Transverse colon (tissue), 4 donors: ENCODE measurements at regions not wholly inside any gene's neighbourhood (a gene's known extent, or its start where the extent isn't known, plus 50 kb on each side); places are given as distances from the start of the nearest gene placed in this dataset.

Source experiments
- EP300 ChIP-seq: sonication (generic); formaldehyde crosslinking; IDR thresholded peaks from one replicate; pipeline ENCODE4 v1.6.1; 2017; ENCODE audit warnings: antibody characterized with exemption, low read depth
- POLR2A ChIP-seq: fragments of 450-650 bp; IDR thresholded peaks from one replicate; pipeline ENCODE4 v1.6.1; 2016; ENCODE audit warnings: antibody characterized with exemption, mild to moderate bottlenecking, moderate library complexity
- POLR2AphosphoS5 ChIP-seq, 3 donors: sonication (generic); formaldehyde crosslinking; IDR thresholded peaks; one replicate each; pipeline ENCODE4 v1.6.1; 2016; ENCODE audit warnings: antibody characterized with exemption in 3 of 3
- TF ChIP-seq, protein P1 (sequence below), 5 experiments: fragments of 200-600 bp in 3 of 5; fragments of 450-650 bp in 2 of 5; sonication (generic) in 3 of 5; IDR thresholded peaks; 1 replicate in 2 of 5; 2 replicates in 3 of 5; pipeline ENCODE4 v1.5.1; 2016 to 2017; ENCODE audit warnings: antibody characterized with exemption in 5 of 5, inconsistent platforms in 3 of 5, mild to moderate bottlenecking in 2 of 5, moderate library complexity in 1 of 5

DNA sequence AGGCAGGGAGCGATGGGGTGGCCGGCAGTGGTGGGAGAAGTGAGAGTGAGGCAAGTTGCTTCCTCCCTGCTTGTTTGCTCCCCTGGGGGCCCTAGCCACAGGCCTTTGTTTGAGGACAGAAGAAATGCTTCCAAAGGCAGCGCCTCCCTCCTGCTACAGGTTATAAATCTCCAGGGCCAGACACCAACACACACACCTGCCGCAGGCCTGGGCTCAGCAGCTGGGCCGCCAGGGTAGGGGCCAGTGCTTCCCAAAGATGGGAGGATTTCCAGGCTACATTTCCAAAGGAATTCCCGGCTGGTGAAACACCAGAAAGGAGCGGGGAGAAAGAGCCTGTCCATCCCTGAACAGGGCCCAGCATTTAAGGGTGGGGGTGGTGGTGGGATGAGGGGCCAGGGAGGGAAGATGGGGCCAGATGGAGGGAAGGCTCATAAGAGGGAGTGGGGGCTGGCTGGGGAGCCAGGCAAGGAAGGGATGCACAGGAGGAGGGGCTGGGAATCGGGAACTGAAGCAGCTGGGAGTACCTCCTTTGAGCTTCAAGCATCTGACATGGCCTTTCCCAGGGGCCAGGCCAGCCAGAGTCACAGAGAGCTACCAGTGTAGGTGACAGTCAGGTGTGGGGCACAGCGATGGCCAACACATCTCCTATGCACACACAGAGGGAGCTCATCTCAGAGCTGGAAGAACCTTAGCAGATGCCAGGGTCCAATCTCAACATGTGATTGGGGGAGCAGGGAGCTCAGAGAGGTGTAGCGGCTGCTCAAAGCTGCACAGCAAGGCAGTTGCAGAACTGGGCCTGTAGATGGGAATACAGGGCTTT is 143.9 kb downstream of the PJA1 start:
- TF ChIP-seq, protein P1, sequence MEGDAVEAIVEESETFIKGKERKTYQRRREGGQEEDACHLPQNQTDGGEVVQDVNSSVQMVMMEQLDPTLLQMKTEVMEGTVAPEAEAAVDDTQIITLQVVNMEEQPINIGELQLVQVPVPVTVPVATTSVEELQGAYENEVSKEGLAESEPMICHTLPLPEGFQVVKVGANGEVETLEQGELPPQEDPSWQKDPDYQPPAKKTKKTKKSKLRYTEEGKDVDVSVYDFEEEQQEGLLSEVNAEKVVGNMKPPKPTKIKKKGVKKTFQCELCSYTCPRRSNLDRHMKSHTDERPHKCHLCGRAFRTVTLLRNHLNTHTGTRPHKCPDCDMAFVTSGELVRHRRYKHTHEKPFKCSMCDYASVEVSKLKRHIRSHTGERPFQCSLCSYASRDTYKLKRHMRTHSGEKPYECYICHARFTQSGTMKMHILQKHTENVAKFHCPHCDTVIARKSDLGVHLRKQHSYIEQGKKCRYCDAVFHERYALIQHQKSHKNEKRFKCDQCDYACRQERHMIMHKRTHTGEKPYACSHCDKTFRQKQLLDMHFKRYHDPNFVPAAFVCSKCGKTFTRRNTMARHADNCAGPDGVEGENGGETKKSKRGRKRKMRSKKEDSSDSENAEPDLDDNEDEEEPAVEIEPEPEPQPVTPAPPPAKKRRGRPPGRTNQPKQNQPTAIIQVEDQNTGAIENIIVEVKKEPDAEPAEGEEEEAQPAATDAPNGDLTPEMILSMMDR (IDR thresholded peaks at IDR 0.05): no peak
- TF ChIP-seq EP300 (no peak), POLR2A (no peak), POLR2AphosphoS5 (IDR thresholded peaks at IDR 0.05) (no peak)
